ENCODE measurements at regions not wholly inside any gene's neighbourhood (a gene's known extent, or its start where the extent isn't known, plus 50 kb on each side); places are given as distances from the start of the nearest gene placed in this dataset.
"Not testable (repeated sequence)": the region's sequence is repeated elsewhere in the genome, so short reads cannot be mapped to it uniquely, and the experiment has no call there.

GRCh38 chr16:21525956-21526922 is 73.1 kb upstream of the METTL9 start:
- not testable (repeated sequence) for H3K27me3 ChIP-seq; DNase-seq (ENCODE audit: low spot score in 2 of 2); H3K36me3 ChIP-seq; H3K27ac ChIP-seq; H3K4me1 ChIP-seq; H3K4me3 ChIP-seq; H3K9me3 ChIP-seq
- 69 to 71% methylated on average over 21 of the region's 21 CpGs for WGBS, 2 donors

GRCh38 chr16:21526923-21527807 is 72.2 kb upstream of the METTL9 start:
- no peaks in the 10 kb centered on the region for H3K4me1 ChIP-seq
- WGBS, 2 donors: 69 to 72% methylated on average over 20 of the region's 20 CpGs
- DNase-seq (ENCODE audit: low spot score in 2 of 2): no peak
- H3K36me3 ChIP-seq: no peaks in the 10 kb centered on the region
- H3K27me3 ChIP-seq: no peaks in the 10 kb centered on the region
- H3K4me3 ChIP-seq: no peak overlapping the region
- no peak for TF ChIP-seq POLR2A (IDR thresholded peaks at IDR 0.05)
- TF ChIP-seq EP300 (IDR thresholded peaks at IDR 0.05): no peak
- no peak for TF ChIP-seq CTCF (IDR thresholded peaks at IDR 0.05)
- H3K9me3 ChIP-seq: peaks cover 0 to 5% (median 0%) of the 10 kb centered on the region in 4 donors
- no peak overlapping the region for H3K27ac ChIP-seq

- H3K4me1 ChIP-seq; H3K4me3 ChIP-seq; H3K36me3 ChIP-seq; H3K27ac ChIP-seq; H3K27me3 ChIP-seq; DNase-seq (ENCODE audit: low spot score in 2 of 2): not testable (repeated sequence)
- peaks cover 0 to 11% (median 0%) of the 10 kb centered on the region in 4 donors for H3K9me3 ChIP-seq
- WGBS, 2 donors: 89 to 90% methylated on average over 13 to 14 of the region's 14 CpGs
Observed at GRCh38 chr16:21529060-21529658, 70.2 kb upstream of the METTL9 start.

GRCh38 chr16:21530729-21531383 is 68.5 kb upstream of the METTL9 start:
- not testable (repeated sequence) for DNase-seq (ENCODE audit: low spot score in 2 of 2); H3K4me1 ChIP-seq; H3K27ac ChIP-seq; H3K36me3 ChIP-seq; H3K9me3 ChIP-seq; H3K27me3 ChIP-seq; H3K4me3 ChIP-seq
- 68 to 79% methylated on average over 7 of the region's 8 CpGs for WGBS, 2 donors

GRCh38 chr16:21532996-21533395 is 66.4 kb upstream of the METTL9 start:
- H3K27ac ChIP-seq; H3K4me1 ChIP-seq; H3K36me3 ChIP-seq; H3K27me3 ChIP-seq; DNase-seq (ENCODE audit: low spot score in 2 of 2); H3K4me3 ChIP-seq; H3K9me3 ChIP-seq: not testable (repeated sequence)
- 90 to 91% methylated on average over 6 to 7 of the region's 7 CpGs for WGBS, 2 donors

- WGBS, 2 donors: 96 to 97% methylated on average over 10 of the region's 10 CpGs
- H3K4me3 ChIP-seq; H3K36me3 ChIP-seq; DNase-seq (ENCODE audit: low spot score in 2 of 2); H3K9me3 ChIP-seq; H3K27me3 ChIP-seq; H3K27ac ChIP-seq; H3K4me1 ChIP-seq: not testable (repeated sequence)
Observed at GRCh38 chr16:21533474-21533873, 65.9 kb upstream of the METTL9 start.

GRCh38 chr16:21534561-21534960 is 64.8 kb upstream of the METTL9 start:
- H3K4me3 ChIP-seq; H3K27ac ChIP-seq; H3K4me1 ChIP-seq; H3K27me3 ChIP-seq; DNase-seq (ENCODE audit: low spot score in 2 of 2); H3K36me3 ChIP-seq; H3K9me3 ChIP-seq: not testable (repeated sequence)
- WGBS, 2 donors: 85 to 89% methylated on average over 7 of the region's 7 CpGs

- H3K36me3 ChIP-seq; H3K4me3 ChIP-seq; H3K27ac ChIP-seq; H3K9me3 ChIP-seq; DNase-seq (ENCODE audit: low spot score in 2 of 2); H3K4me1 ChIP-seq; H3K27me3 ChIP-seq: not testable (repeated sequence)
- WGBS, 2 donors: 79 to 83% methylated on average over 5 of the region's 7 CpGs
Observed at GRCh38 chr16:21535201-21535600, 64.2 kb upstream of the METTL9 start.

- not testable (repeated sequence) for DNase-seq (ENCODE audit: low spot score in 2 of 2); H3K36me3 ChIP-seq; H3K4me3 ChIP-seq; H3K4me1 ChIP-seq; H3K27ac ChIP-seq; H3K9me3 ChIP-seq; H3K27me3 ChIP-seq
- WGBS, 2 donors: 90 to 91% methylated on average over 5 to 11 of the region's 16 CpGs
Observed at GRCh38 chr16:21536740-21537139, 62.6 kb upstream of the METTL9 start.

GRCh38 chr16:21537598-21537997 is 61.8 kb upstream of the METTL9 start:
- not testable (repeated sequence) for H3K9me3 ChIP-seq; H3K36me3 ChIP-seq; H3K4me1 ChIP-seq; H3K27ac ChIP-seq; H3K27me3 ChIP-seq; H3K4me3 ChIP-seq; DNase-seq (ENCODE audit: low spot score in 2 of 2)
- WGBS, 2 donors: 95 to 96% methylated on average over 8 of the region's 8 CpGs

GRCh38 chr16:21539107-21539618 is 60.2 kb upstream of the METTL9 start:
- WGBS, 2 donors: 83 to 84% methylated on average over 9 of the region's 9 CpGs
- not testable (repeated sequence) for H3K4me3 ChIP-seq

More at GRCh38 chr16:21539107-21539618, 60.2 kb upstream of the METTL9 start:
- not testable (repeated sequence) for H3K4me1 ChIP-seq; H3K9me3 ChIP-seq; H3K36me3 ChIP-seq; H3K27ac ChIP-seq; H3K27me3 ChIP-seq; DNase-seq (ENCODE audit: low spot score in 2 of 2)

Measured in tibial nerve (tissue), 4 donors.